GM12878 (cell line): ENCODE measurements at regions not wholly inside any gene's neighbourhood (a gene's known extent, or its start where the extent isn't known, plus 50 kb on each side); places are given as distances from the start of the nearest gene placed in this dataset.

Experiments
- ATAC-seq: fragments of 200-7000 bp; cut with Tn5 transposase; 3 replicates; pipeline ENCODE4 v1.9.1; 2020; ENCODE audit warnings: mild to moderate bottlenecking, moderate library complexity
- BruUV-seq: library from RNA; stranded (reverse); fragments of 400-500 nt; replicated peaks from 2 replicates; lab custom pipeline; 2021; lab: Mats Ljungman, UMichigan
- CTCF ChIA-PET: fragments of 300-600 bp; sonication (Branson Sonifier 250); formaldehyde crosslinking; extraction: SDS; loops from one replicate; lab custom pipeline; 2021; ENCODE audit warnings: inconsistent platforms; lab: Yijun Ruan, JAX
- POLR2A ChIA-PET: fragments of 350-600 bp; formaldehyde crosslinking; extraction: SDS; loops from one replicate; lab custom pipeline; 2021; ENCODE audit warnings: inconsistent platforms; lab: Charles Lee
- RAD21 ChIA-PET: fragments of 300-600 bp; sonication (Branson Sonifier 250); formaldehyde crosslinking; loops from one replicate; lab custom pipeline; 2023; ENCODE audit warnings: antibody characterized with exemption; ENCODE audit not compliant: unreplicated experiment; lab: Charles Lee
- SMC1A ChIA-PET: fragments of 300-600 bp; sonication (Branson Sonifier 250); formaldehyde crosslinking; loops from one replicate; lab custom pipeline; 2023; ENCODE audit not compliant: unreplicated experiment, uncharacterized antibody; lab: Charles Lee
- DNase-seq: peaks from one replicate; pipeline ENCODE4 v3.0.0-alpha.2; 2011; ENCODE audit warnings: low read depth, low spot score
- FAIRE-seq: peaks from 3 replicates; lab custom pipeline; 2011; peaks lifted over from hg19 to GRCh38; lab: Jason Lieb, UNC
- H2AFZ ChIP-seq: 2 replicates; pipeline ENCODE4 v1.6.0; 2011; ENCODE audit warnings: low read depth, low read length, control low read depth; ENCODE audit not compliant: control insufficient read depth
- H3K27ac ChIP-seq: 2 replicates; pipeline ENCODE4 v1.5.1; 2011; ENCODE audit warnings: control low read depth; ENCODE audit not compliant: control insufficient read depth, insufficient read depth
- H3K27me3 ChIP-seq, 2 experiments: replicated peaks in 1 of 2; 2 replicates each; pipeline versions ENCODE4 v1.6.0 to v1.6.1; 2011; ENCODE audit warnings: low read length in 1 of 2; ENCODE audit not compliant: control insufficient read depth in 2 of 2, insufficient read depth in 2 of 2
- H3K36me3 ChIP-seq, 2 experiments: 2 replicates each; pipeline ENCODE4 v1.5.1; 2011; ENCODE audit warnings: low read length in 1 of 2; ENCODE audit not compliant: control insufficient read depth in 2 of 2, insufficient read depth in 2 of 2
- H3K4me1 ChIP-seq: 2 replicates; pipeline ENCODE4 v1.6.1; 2011; ENCODE audit warnings: mild to moderate bottlenecking, low read length, moderate library complexity, mixed read lengths; ENCODE audit not compliant: control insufficient read depth, insufficient read depth
- H3K4me2 ChIP-seq: 2 replicates; pipeline ENCODE4 v1.6.0; 2011; ENCODE audit warnings: control low read depth; ENCODE audit not compliant: control insufficient read depth, insufficient read depth
- H3K4me3 ChIP-seq: fragments of 200-600 bp; sonication (generic); 2 replicates; pipeline ENCODE4 v1.5.1; 2016
- H3K79me2 ChIP-seq: 2 replicates; pipeline ENCODE4 v1.6.0; 2011; ENCODE audit warnings: low read length; ENCODE audit not compliant: control insufficient read depth, insufficient read depth
- H3K9ac ChIP-seq: 2 replicates; pipeline ENCODE4 v1.8.0; 2011; ENCODE audit warnings: low read length, control low read depth, mixed read lengths; ENCODE audit not compliant: control insufficient read depth, insufficient read depth
- H3K9me3 ChIP-seq: replicated peaks from 3 replicates; pipeline ENCODE4 v1.5.1; 2011; ENCODE audit warnings: mild to moderate bottlenecking, low read length; ENCODE audit not compliant: control insufficient read depth, insufficient read depth
- H4K20me1 ChIP-seq: 2 replicates; pipeline ENCODE4 v1.6.0; 2011; ENCODE audit not compliant: control insufficient read depth, insufficient read depth
- CBX3 ChIP-seq: fragments of 200-600 bp; sonication (generic); IDR thresholded peaks from 2 replicates; pipeline ENCODE4 v1.6.1; 2016; ENCODE audit warnings: low read depth, borderline replicate concordance
- CHD1 ChIP-seq: IDR thresholded peaks from 2 replicates; pipeline ENCODE4 v1.6.1; 2012; ENCODE audit warnings: low read depth, low read length, improper control_type of control experiment
- EP300 ChIP-seq, 2 experiments: fragments of 150-350 bp in 1 of 2; IDR thresholded peaks; 2 replicates each; pipeline ENCODE4 v1.6.1; 2011 to 2012; ENCODE audit warnings: low read depth in 2 of 2, low read length in 2 of 2, borderline replicate concordance in 1 of 2, improper control_type of control experiment in 1 of 2, inconsistent platforms in 1 of 2; ENCODE audit not compliant: control insufficient read depth in 1 of 2
- ESRRA ChIP-seq: IDR thresholded peaks from 2 replicates; pipeline ENCODE4 v1.6.1; 2012; ENCODE audit warnings: mild to moderate bottlenecking, low read length, improper control_type of control experiment
- FOS ChIP-seq: IDR thresholded peaks from 3 replicates; pipeline ENCODE4 v1.6.1; 2011; ENCODE audit warnings: borderline replicate concordance; ENCODE audit not compliant: insufficient read length; ENCODE audit errors: extremely low read depth
- IKZF1 ChIP-seq: fragments of 450-650 bp; conservative IDR thresholded peaks from 2 replicates; pipeline ENCODE4 v1.6.1; 2017; ENCODE audit warnings: antibody characterized with exemption, mild to moderate bottlenecking
- IRF5 ChIP-seq: fragments of 450-650 bp; IDR thresholded peaks from 2 replicates; pipeline ENCODE4 v1.6.1; 2017; ENCODE audit warnings: borderline replicate concordance
- MEF2A ChIP-seq: IDR thresholded peaks from 2 replicates; pipeline ENCODE4 v1.6.1; 2011; ENCODE audit warnings: low read depth, mild to moderate bottlenecking, low read length, moderate library complexity; ENCODE audit not compliant: insufficient read depth
- NBN ChIP-seq: fragments of 450-650 bp; IDR thresholded peaks from 2 replicates; pipeline ENCODE4 v1.6.1; 2016
- SIX5 ChIP-seq: IDR thresholded peaks from 2 replicates; pipeline ENCODE4 v1.6.1; 2011; ENCODE audit warnings: mild to moderate bottlenecking, low read depth, low read length, moderate library complexity; ENCODE audit not compliant: severe bottlenecking
- SREBF1 ChIP-seq: IDR thresholded peaks from 2 replicates; pipeline ENCODE4 v1.6.1; 2012; ENCODE audit warnings: mild to moderate bottlenecking, low read length
- ZBTB11 ChIP-seq: fragments of 450-650 bp; formaldehyde crosslinking; IDR thresholded peaks from 2 replicates; pipeline ENCODE4 v1.5.0; 2022; ENCODE audit warnings: mild to moderate bottlenecking, missing genetic modification characterization
- ZBTB40 ChIP-seq: fragments of 450-650 bp; IDR thresholded peaks from 2 replicates; pipeline ENCODE4 v1.6.1; 2016; ENCODE audit warnings: mild to moderate bottlenecking, moderate library complexity, borderline replicate concordance
- WGBS: methylation state at CpG from one replicate; pipeline ENCODE4 v1.1.6; 2016; ENCODE audit warnings: low lambda C conversion rate; ENCODE audit not compliant: insufficient replicate concordance, insufficient coverage; ENCODE audit errors: missing lambda C conversion rate; 5-methylcytosine and 5-hydroxymethylcytosine counted together
- in situ Hi-C: fragments of 300-500 bp; cut with MboI; formaldehyde crosslinking; loops from 9 replicates; pipeline ENCODE4 v1.14.3; 2018; ENCODE audit warnings: mixed read lengths
- intact Hi-C: fragments of 100-400 bp; cut with micrococcal nuclease; formaldehyde crosslinking; loops from one replicate; pipeline ENCODE4 v1.14.2; 2022; ENCODE audit not compliant: unreplicated experiment

- RAD21 ChIA-PET = no interaction called here
- no peak for TF ChIP-seq FOS
- TF ChIP-seq ZBTB11 (CRISPR knock-in tag) = no peak
- TF ChIP-seq IRF5 = no peak
- TF ChIP-seq CBX3 = no peak
- no peak for TF ChIP-seq IKZF1
- TF ChIP-seq SIX5 = no peak
- TF ChIP-seq ZBTB40 = no peak
- TF ChIP-seq NBN = no peak
- no peak for TF ChIP-seq SREBF1
- no peak for TF ChIP-seq ESRRA
- TF ChIP-seq MEF2A = no peak
- no peak for TF ChIP-seq EP300 (IDR thresholded peaks at IDR 0.05; ENCODE audit: borderline replicate concordance in 1 of 2, control insufficient read depth in 1 of 2, low read depth in 2 of 2, low read length in 2 of 2)
- no peak for TF ChIP-seq CHD1
Observed at GRCh38 chr17:5813357-5813756, 229.0 kb upstream of the NLRP1 start.

More at GRCh38 chr17:5813357-5813756, 229.0 kb upstream of the NLRP1 start:
- ATAC-seq (no peak), FAIRE-seq (no peak), DNase-seq (no peak)
- Histone ChIP-seq H3K36me3 (no peaks in the 10 kb centered on the region), H3K27me3 (no peaks in the 10 kb centered on the region; a peak in 1 of 4 replicates), H3K79me2 (no peaks in the 10 kb centered on the region), H2AFZ (no peak overlapping the region), H3K9me3 (peaks cover 11% of the 10 kb centered on the region; the same call in 1 of the 3 replicates), H3K9ac (no peak overlapping the region), H4K20me1 (no peaks in the 10 kb centered on the region), H3K27ac (no peak overlapping the region), H3K4me3 (no peak overlapping the region), H3K4me2 (no peak overlapping the region), H3K4me1 (no peaks in the 10 kb centered on the region)
- intact Hi-C loops = no loop called here
- WGBS = 57% methylated on average over 2 of the region's 2 CpGs
- CTCF ChIA-PET = interaction anchor here (0.6 kb wide), 1 partner anchor 375 kb away, joined by 3 read pairs; no protein-coding TSS in a partner anchor
- no TSS peak for BruUV-seq
- SMC1A ChIA-PET = no interaction called here
- POLR2A ChIA-PET = no interaction called here
- in situ Hi-C loops = no loop called here
